Endodermal cell (in vitro differentiated cells): ENCODE measurements at regions not wholly inside any gene's neighbourhood (a gene's known extent, or its start where the extent isn't known, plus 50 kb on each side); places are given as distances from the start of the nearest gene placed in this dataset.
"Not testable (repeated sequence)": the region's sequence is repeated elsewhere in the genome, so short reads cannot be mapped to it uniquely, and the experiment has no call there.

Experiments
- DNase-seq: peaks from one replicate; pipeline ENCODE4 v3.0.0-alpha.2; 2017
- H3K27ac ChIP-seq: 2 replicates; pipeline ENCODE4 v1.5.1; 2013; ENCODE audit warnings: mild to moderate bottlenecking, low read depth, low read length, moderate library complexity
- H3K27me3 ChIP-seq: 2 replicates; pipeline ENCODE4 v1.6.1; 2013; ENCODE audit warnings: mild to moderate bottlenecking, low read length, moderate library complexity; ENCODE audit not compliant: insufficient read depth, control insufficient read depth, poor library complexity, severe bottlenecking
- H3K36me3 ChIP-seq: 2 replicates; pipeline ENCODE4 v1.7.0; 2013; ENCODE audit warnings: mild to moderate bottlenecking, low read length, moderate library complexity; ENCODE audit not compliant: control insufficient read depth, insufficient read depth
- H3K4me1 ChIP-seq: one replicate; pipeline ENCODE4 v1.7.0; 2013; ENCODE audit warnings: low read length; ENCODE audit not compliant: control insufficient read depth, insufficient read depth
- H3K4me3 ChIP-seq: 2 replicates; pipeline ENCODE4 v1.5.1; 2013; ENCODE audit warnings: mild to moderate bottlenecking, low read length, moderate library complexity
- H3K9ac ChIP-seq: 2 replicates; pipeline ENCODE4 v1.6.1; 2013; ENCODE audit warnings: mild to moderate bottlenecking, low read length, moderate library complexity; ENCODE audit not compliant: poor library complexity, severe bottlenecking; ENCODE audit errors: extremely low read depth
- H3K9me3 ChIP-seq: 2 replicates; pipeline ENCODE4 v1.6.1; 2013; ENCODE audit warnings: mild to moderate bottlenecking, low read length, moderate library complexity; ENCODE audit not compliant: control insufficient read depth
- H3K27ac Mint-ChIP-seq: 2 replicates; pipeline ENCODE4 v1.8.0; 2020; ENCODE audit warnings: mixed read lengths
- H3K27me3 Mint-ChIP-seq: 2 replicates; pipeline ENCODE4 v1.8.0; 2021; ENCODE audit warnings: mild to moderate bottlenecking, mixed read lengths; ENCODE audit not compliant: insufficient read depth
- H3K36me3 Mint-ChIP-seq: 2 replicates; pipeline ENCODE4 v1.8.0; 2020; ENCODE audit warnings: low read depth, mixed read lengths
- H3K4me1 Mint-ChIP-seq: 2 replicates; pipeline ENCODE4 v1.8.0; 2020; ENCODE audit warnings: mixed read lengths
- H3K4me3 Mint-ChIP-seq: 2 replicates; pipeline ENCODE4 v1.8.0; 2020; ENCODE audit warnings: mild to moderate bottlenecking, moderate library complexity, mixed read lengths
- H3K9me3 Mint-ChIP-seq: 2 replicates; pipeline ENCODE4 v1.8.0; 2020; ENCODE audit warnings: mild to moderate bottlenecking, mixed read lengths
- WGBS, 2 experiments: methylation state at CpG; one replicate each; pipeline versions ENCODE4 v1.1.5 to v1.1.7; 2013; ENCODE audit warnings: missing lambda C conversion rate in 2 of 2, mixed read lengths in 1 of 2; ENCODE audit not compliant: insufficient coverage in 1 of 2, insufficient read length in 1 of 2; 5-methylcytosine and 5-hydroxymethylcytosine counted together
- TF ChIP-seq, protein P1 (sequence below): fragments of 200-600 bp; sonication (generic); conservative IDR thresholded peaks from 2 replicates; pipeline ENCODE4 v1.5.0; 2021; ENCODE audit warnings: antibody characterized with exemption, mild to moderate bottlenecking

GRCh38 chr4:137905930-137906329, 336.2 kb downstream of the SLC7A11 start:
- TF ChIP-seq, protein P1, sequence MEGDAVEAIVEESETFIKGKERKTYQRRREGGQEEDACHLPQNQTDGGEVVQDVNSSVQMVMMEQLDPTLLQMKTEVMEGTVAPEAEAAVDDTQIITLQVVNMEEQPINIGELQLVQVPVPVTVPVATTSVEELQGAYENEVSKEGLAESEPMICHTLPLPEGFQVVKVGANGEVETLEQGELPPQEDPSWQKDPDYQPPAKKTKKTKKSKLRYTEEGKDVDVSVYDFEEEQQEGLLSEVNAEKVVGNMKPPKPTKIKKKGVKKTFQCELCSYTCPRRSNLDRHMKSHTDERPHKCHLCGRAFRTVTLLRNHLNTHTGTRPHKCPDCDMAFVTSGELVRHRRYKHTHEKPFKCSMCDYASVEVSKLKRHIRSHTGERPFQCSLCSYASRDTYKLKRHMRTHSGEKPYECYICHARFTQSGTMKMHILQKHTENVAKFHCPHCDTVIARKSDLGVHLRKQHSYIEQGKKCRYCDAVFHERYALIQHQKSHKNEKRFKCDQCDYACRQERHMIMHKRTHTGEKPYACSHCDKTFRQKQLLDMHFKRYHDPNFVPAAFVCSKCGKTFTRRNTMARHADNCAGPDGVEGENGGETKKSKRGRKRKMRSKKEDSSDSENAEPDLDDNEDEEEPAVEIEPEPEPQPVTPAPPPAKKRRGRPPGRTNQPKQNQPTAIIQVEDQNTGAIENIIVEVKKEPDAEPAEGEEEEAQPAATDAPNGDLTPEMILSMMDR: no peak
- H3K27me3 Mint-ChIP-seq: no peaks in the 10 kb centered on the region
- H3K36me3 Mint-ChIP-seq: no peaks in the 10 kb centered on the region
- no peak overlapping the region for H3K4me3 ChIP-seq
- H3K4me3 Mint-ChIP-seq: no peak overlapping the region
- H3K9ac ChIP-seq: no peak overlapping the region
- no peaks in the 10 kb centered on the region for H3K9me3 ChIP-seq
- 89 to 95% methylated on average over 4 of the region's 4 CpGs for WGBS, 2 experiments
- peaks cover 5% of the 10 kb centered on the region for H3K4me1 Mint-ChIP-seq
- DNase-seq: no peak
- no peaks in the 10 kb centered on the region for H3K9me3 Mint-ChIP-seq
- H3K27me3 ChIP-seq: no peaks in the 10 kb centered on the region
- H3K27ac ChIP-seq: no peak overlapping the region
- H3K4me1 ChIP-seq: no peaks in the 10 kb centered on the region
- no peaks in the 10 kb centered on the region for H3K36me3 ChIP-seq
- no peak overlapping the region for H3K27ac Mint-ChIP-seq

GRCh38 chr4:137901114-137901513, 341.0 kb downstream of the SLC7A11 start:
- TF ChIP-seq, protein P1: no peak
- no peaks in the 10 kb centered on the region for H3K9me3 ChIP-seq
- H3K4me1 ChIP-seq: no peaks in the 10 kb centered on the region
- no peak overlapping the region for H3K4me3 Mint-ChIP-seq
- H3K36me3 ChIP-seq: no peaks in the 10 kb centered on the region
- no peaks in the 10 kb centered on the region for H3K27me3 ChIP-seq
- no peak overlapping the region for H3K27ac Mint-ChIP-seq
- no peak overlapping the region for H3K27ac ChIP-seq
- H3K36me3 Mint-ChIP-seq: no peaks in the 10 kb centered on the region
- no peak overlapping the region for H3K4me3 ChIP-seq
- no peaks in the 10 kb centered on the region for H3K27me3 Mint-ChIP-seq
- H3K9ac ChIP-seq: no peak overlapping the region
- no peak for DNase-seq
- H3K9me3 Mint-ChIP-seq: no peaks in the 10 kb centered on the region
- H3K4me1 Mint-ChIP-seq: no peaks in the 10 kb centered on the region
- 60 to 86% methylated on average over 1 of the region's 1 CpG for WGBS, 2 experiments

GRCh38 chr4:137896221-137896737, 345.9 kb downstream of the SLC7A11 start:
- WGBS, 2 experiments: 97 to 100% methylated on average over 2 to 5 of the region's 5 CpGs
- TF ChIP-seq, protein P1: no peak
- H3K4me1 ChIP-seq: no peaks in the 10 kb centered on the region
- Mint-ChIP-seq H3K27ac (no peak overlapping the region), H3K36me3 (no peaks in the 10 kb centered on the region), H3K4me1 (no peaks in the 10 kb centered on the region), H3K4me3 (no peak overlapping the region), H3K9me3 (peaks cover 6% of the 10 kb centered on the region), H3K27me3 (no peaks in the 10 kb centered on the region)
- DNase-seq: no peak
- H3K4me3 ChIP-seq: no peak overlapping the region
- no peaks in the 10 kb centered on the region for H3K27me3 ChIP-seq
- no peaks in the 10 kb centered on the region for H3K9me3 ChIP-seq
- H3K36me3 ChIP-seq: no peaks in the 10 kb centered on the region
- no peak overlapping the region for H3K9ac ChIP-seq
- no peak overlapping the region for H3K27ac ChIP-seq

- H3K9ac ChIP-seq, DNase-seq, H3K4me3 ChIP-seq, H3K36me3 Mint-ChIP-seq, H3K9me3 Mint-ChIP-seq, H3K27me3 ChIP-seq, H3K36me3 ChIP-seq, H3K9me3 ChIP-seq, H3K27ac ChIP-seq, H3K27me3 Mint-ChIP-seq, H3K4me1 Mint-ChIP-seq, H3K27ac Mint-ChIP-seq, H3K4me3 Mint-ChIP-seq, H3K4me1 ChIP-seq: not testable (repeated sequence)
- 96 to 100% methylated on average over 1 of the region's 1 CpG for WGBS, 2 experiments
These were observed 346.6 kb downstream of the SLC7A11 start for GRCh38 chr4:137895515-137895914.
